K562 (cell line): ENCODE measurements at regions not wholly inside any gene's neighbourhood (a gene's known extent, or its start where the extent isn't known, plus 50 kb on each side); places are given as distances from the start of the nearest gene placed in this dataset.

Source experiments
- ATAC-seq: fragments of 200-7000 bp; cut with Tn5 transposase; 3 replicates; pipeline ENCODE4 v1.9.1; 2020; ENCODE audit warnings: moderate library complexity
- BruUV-seq: library from RNA; stranded (reverse); fragments of 400-500 nt; replicated peaks from 2 replicates; lab custom pipeline; 2021; lab: Mats Ljungman, UMichigan
- CTCF ChIA-PET: fragments of 300-600 bp; formaldehyde crosslinking; extraction: SDS; loops from one replicate; lab custom pipeline; 2021; ENCODE audit warnings: low intra/inter-chr PET ratio; lab: Yijun Ruan, JAX
- POLR2A ChIA-PET: fragments of 300-600, 350-650 bp; sonication (Branson Sonifier 250); formaldehyde crosslinking; extraction: SDS; loops from one replicate; lab custom pipeline; 2021; ENCODE audit warnings: antibody characterized with exemption, inconsistent platforms; lab: Yijun Ruan, JAX
- DNase-seq, 4 experiments: peaks; one replicate each; pipeline versions ENCODE4 v3.0.0 to v3.0.0-alpha.2; 2011 to 2018; ENCODE audit warnings: low spot score in 3 of 4, mixed read lengths in 3 of 4; ENCODE audit errors: extremely low read depth in 1 of 4
- FAIRE-seq: peaks from 2 replicates; lab custom pipeline; 2011; peaks lifted over from hg19 to GRCh38; lab: Jason Lieb, UNC
- H2AFZ ChIP-seq: 2 replicates; pipeline ENCODE4 v1.6.0; 2011; ENCODE audit warnings: low read depth, low read length, control low read depth, inconsistent platforms
- H3K27ac ChIP-seq: fragments of 200-600 bp; 3 replicates; pipeline ENCODE4 v1.8.0; 2011; ENCODE audit warnings: low read depth, mild to moderate bottlenecking, control low read depth, inconsistent platforms, low read length, moderate library complexity, mixed read lengths; ENCODE audit errors: extremely low read depth
- H3K27me3 ChIP-seq, 2 experiments: fragments of 300-600 bp in 1 of 2; 2 replicates in 1 of 2; 3 replicates in 1 of 2; pipeline versions ENCODE4 v1.6.0 to v1.8.0; 2011; ENCODE audit warnings: inconsistent platforms in 2 of 2, low read length in 2 of 2, mild to moderate bottlenecking in 1 of 2, mixed read lengths in 1 of 2, moderate library complexity in 1 of 2; ENCODE audit not compliant: control insufficient read depth in 2 of 2, insufficient read depth in 2 of 2
- H3K36me3 ChIP-seq: fragments of 300-600 bp; 3 replicates; pipeline ENCODE4 v1.8.0; 2011; ENCODE audit warnings: mild to moderate bottlenecking, low read length, inconsistent platforms; ENCODE audit not compliant: control insufficient read depth, insufficient read depth
- H3K4me1 ChIP-seq, 2 experiments: fragments of 200-600 bp in 1 of 2; replicated peaks in 1 of 2; 2 replicates in 1 of 2; 3 replicates in 1 of 2; pipeline versions ENCODE4 v1.5.1 to v1.8.0; 2011; ENCODE audit warnings: inconsistent platforms in 2 of 2, low read length in 2 of 2, mild to moderate bottlenecking in 1 of 2, mixed read lengths in 1 of 2, moderate library complexity in 1 of 2; ENCODE audit not compliant: control insufficient read depth in 2 of 2, insufficient read depth in 2 of 2
- H3K4me2 ChIP-seq: 2 replicates; pipeline ENCODE4 v1.6.1; 2011; ENCODE audit warnings: low read length, control low read depth, inconsistent platforms, mixed read lengths; ENCODE audit not compliant: insufficient read depth
- H3K4me3 ChIP-seq: fragments of 200-600 bp; sonication (generic), shearing (Covaris generic); 2 replicates; pipeline ENCODE4 v1.5.1; 2016; ENCODE audit warnings: control low read depth, inconsistent platforms
- H3K79me2 ChIP-seq: fragments of 200-600 bp; 3 replicates; pipeline ENCODE4 v1.8.0; 2011; ENCODE audit warnings: low read length, inconsistent platforms; ENCODE audit not compliant: control insufficient read depth, insufficient read depth
- H3K9ac ChIP-seq, 2 experiments: 2 replicates each; pipeline versions ENCODE4 v1.6.0 to v1.6.1; 2011; ENCODE audit warnings: low read depth in 2 of 2, low read length in 2 of 2, control low read depth in 1 of 2, inconsistent platforms in 1 of 2, mild to moderate bottlenecking in 1 of 2, mixed read lengths in 1 of 2; ENCODE audit not compliant: insufficient read depth in 1 of 2
- H3K9me1 ChIP-seq: one replicate; pipeline ENCODE4 v1.6.0; 2011; ENCODE audit warnings: inconsistent platforms, mild to moderate bottlenecking, low read length, moderate library complexity; ENCODE audit not compliant: control insufficient read depth, insufficient read depth
- H3K9me3 ChIP-seq: replicated peaks from 2 replicates; pipeline ENCODE4 v1.5.1; 2011; ENCODE audit warnings: low read depth, low read length, inconsistent platforms; ENCODE audit not compliant: control insufficient read depth, insufficient read depth
- H4K20me1 ChIP-seq: replicated peaks from 2 replicates; pipeline ENCODE4 v1.6.1; 2011; ENCODE audit warnings: low read length, inconsistent platforms, mixed read lengths; ENCODE audit not compliant: control insufficient read depth, insufficient read depth
- ETS2 ChIP-seq: IDR thresholded peaks from 2 replicates; pipeline ENCODE4 v1.6.1; 2016; ENCODE audit warnings: borderline replicate concordance, missing genetic modification characterization, mild to moderate bottlenecking, moderate library complexity, missing compliant biosample characterization; ENCODE audit not compliant: poor library complexity, severe bottlenecking
- FUS ChIP-seq: fragments of 200-400 bp; formaldehyde crosslinking; optimal IDR thresholded peaks from 2 replicates; pipeline ENCODE3; 2017; ENCODE audit warnings: low read depth, low read length
- IRF2 ChIP-seq: sonication (generic); formaldehyde crosslinking; IDR thresholded peaks from 2 replicates; pipeline ENCODE4 v1.8.1; 2022; ENCODE audit warnings: mild to moderate bottlenecking, missing genetic modification reagents
- JUN ChIP-seq, 2 experiments: sonication (generic) in 1 of 2; formaldehyde crosslinking in 1 of 2; IDR thresholded peaks; 2 replicates each; pipeline versions ENCODE4 v1.6.1 to v1.8.0; 2012 to 2022; ENCODE audit warnings: borderline replicate concordance in 2 of 2, mild to moderate bottlenecking in 2 of 2, improper control_type of control experiment in 1 of 2, low read depth in 1 of 2, low read length in 1 of 2, missing genetic modification reagents in 1 of 2
- KAT8 ChIP-seq: fragments of 450-650 bp; IDR thresholded peaks from 2 replicates; pipeline ENCODE4 v1.6.1; 2016; ENCODE audit warnings: low read depth, mild to moderate bottlenecking
- MTA3 ChIP-seq: fragments of 450-650 bp; formaldehyde crosslinking; IDR thresholded peaks from 2 replicates; pipeline ENCODE4 v1.6.1; 2017; ENCODE audit warnings: mild to moderate bottlenecking, borderline replicate concordance
- POLR2B ChIP-seq: fragments of 450-650 bp; IDR thresholded peaks from 2 replicates; pipeline ENCODE4 v1.6.1; 2018; ENCODE audit warnings: low read depth; ENCODE audit not compliant: partially characterized antibody
- PURB ChIP-seq: sonication (generic); formaldehyde crosslinking; IDR thresholded peaks from 2 replicates; pipeline ENCODE4 v1.9.0; 2021; ENCODE audit warnings: low read depth, mild to moderate bottlenecking, missing genetic modification reagents
- SMARCB1 ChIP-seq: IDR thresholded peaks from 2 replicates; pipeline ENCODE4 v1.6.1; 2011; ENCODE audit warnings: improper control_type of control experiment, low read depth; ENCODE audit not compliant: insufficient read length
- WGBS: fragments of 100-300 bp; shearing (Covaris generic); methylation state at CpG from one replicate; pipeline ENCODE4 v1.1.6; 2016; ENCODE audit warnings: low coverage, mixed read lengths; ENCODE audit not compliant: insufficient coverage; ENCODE audit errors: missing lambda C conversion rate; 5-methylcytosine and 5-hydroxymethylcytosine counted together
- in situ Hi-C: fragments of 300-500 bp; cut with MboI; formaldehyde crosslinking; loops from 4 replicates; pipeline ENCODE4 v1.15.0; 2018; ENCODE audit warnings: inconsistent platforms, mixed read lengths
- intact Hi-C: fragments of 100-400 bp; cut with micrococcal nuclease; formaldehyde crosslinking; loops from 2 replicates; pipeline ENCODE4 v1.14.2; 2022
- TF ChIP-seq, protein P1 (sequence below): fragments of 250-450 bp; sonication (Bioruptor Pico); IDR thresholded peaks from 2 replicates; pipeline ENCODE4 v1.5.0; 2021
- TF ChIP-seq, protein P2 (sequence below), 2 experiments: fragments of 450-650 bp; IDR thresholded peaks; 2 replicates each; pipeline ENCODE4 v1.6.1; 2016

- TF ChIP-seq, protein P1, sequence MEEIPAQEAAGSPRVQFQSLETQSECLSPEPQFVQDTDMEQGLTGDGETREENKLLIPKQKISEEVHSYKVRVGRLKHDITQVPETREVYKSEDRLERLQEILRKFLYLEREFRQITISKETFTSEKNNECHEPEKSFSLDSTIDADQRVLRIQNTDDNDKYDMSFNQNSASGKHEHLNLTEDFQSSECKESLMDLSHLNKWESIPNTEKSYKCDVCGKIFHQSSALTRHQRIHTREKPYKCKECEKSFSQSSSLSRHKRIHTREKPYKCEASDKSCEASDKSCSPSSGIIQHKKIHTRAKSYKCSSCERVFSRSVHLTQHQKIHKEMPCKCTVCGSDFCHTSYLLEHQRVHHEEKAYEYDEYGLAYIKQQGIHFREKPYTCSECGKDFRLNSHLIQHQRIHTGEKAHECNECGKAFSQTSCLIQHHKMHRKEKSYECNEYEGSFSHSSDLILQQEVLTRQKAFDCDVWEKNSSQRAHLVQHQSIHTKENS (CRISPR knock-in tag) = no peak
- TF ChIP-seq, protein P2, sequence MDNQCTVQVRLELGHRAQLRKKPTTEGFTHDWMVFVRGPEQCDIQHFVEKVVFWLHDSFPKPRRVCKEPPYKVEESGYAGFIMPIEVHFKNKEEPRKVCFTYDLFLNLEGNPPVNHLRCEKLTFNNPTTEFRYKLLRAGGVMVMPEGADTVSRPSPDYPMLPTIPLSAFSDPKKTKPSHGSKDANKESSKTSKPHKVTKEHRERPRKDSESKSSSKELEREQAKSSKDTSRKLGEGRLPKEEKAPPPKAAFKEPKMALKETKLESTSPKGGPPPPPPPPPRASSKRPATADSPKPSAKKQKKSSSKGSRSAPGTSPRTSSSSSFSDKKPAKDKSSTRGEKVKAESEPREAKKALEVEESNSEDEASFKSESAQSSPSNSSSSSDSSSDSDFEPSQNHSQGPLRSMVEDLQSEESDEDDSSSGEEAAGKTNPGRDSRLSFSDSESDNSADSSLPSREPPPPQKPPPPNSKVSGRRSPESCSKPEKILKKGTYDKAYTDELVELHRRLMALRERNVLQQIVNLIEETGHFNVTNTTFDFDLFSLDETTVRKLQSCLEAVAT (IDR thresholded peaks at IDR 0.05) = no peak
- no peak for TF ChIP-seq KAT8
- no peak for TF ChIP-seq MTA3
- TF ChIP-seq IRF2 (CRISPR knock-in tag) = no peak
- no peak for TF ChIP-seq SMARCB1
- no peak for TF ChIP-seq PURB (CRISPR knock-in tag)
- no peak for TF ChIP-seq POLR2B
- TF ChIP-seq FUS = no peak
- TF ChIP-seq, all 486 proteins: peak for 0
These were observed 62.3 kb upstream of the RCOR3 start (continued) for GRCh38 chr1:211196880-211197279.

- CTCF ChIA-PET = no interaction called here
- no peaks in the 10 kb centered on the region; a peak in 1 of 5 replicates for H3K27me3 ChIP-seq
- no peak for TF ChIP-seq ETS2 (tag)
- no peak for TF ChIP-seq JUN (IDR thresholded peaks at IDR 0.05; ENCODE audit: borderline replicate concordance, low read depth, low read length)
- no peak for TF ChIP-seq JUN (CRISPR knock-in tag; IDR thresholded peaks at IDR 0.05; ENCODE audit: borderline replicate concordance)
- TF ChIP-seq, all 486 proteins: peak for 0
- Histone ChIP-seq H3K36me3 (no peaks in the 10 kb centered on the region), H3K9me1 (no peaks in the 10 kb centered on the region), H3K4me3 (no peak overlapping the region), H3K4me1 (0 out of 5 replicates have a peak, but pooled peaks cover 0 to 3% of the 10 kb centered on the region in 2 experiments), H4K20me1 (no peaks in the 10 kb centered on the region), H2AFZ (no peak overlapping the region), H3K27ac (no peak overlapping the region), H3K9me3 (no peaks in the 10 kb centered on the region), H3K4me2 (no peak overlapping the region), H3K79me2 (no peaks in the 10 kb centered on the region), H3K9ac (no peak overlapping the region)
- BruUV-seq = no TSS peak
- FAIRE-seq (no peak), DNase-seq (no peak), ATAC-seq (no peak)
- 0% methylated on average over 1 of the region's 1 CpG for WGBS
- POLR2A ChIA-PET = no interaction called here
- intact Hi-C loops = no loop called here
- in situ Hi-C loops = no loop called here
These were observed 60.9 kb upstream of the KCNH1 start for GRCh38 chr1:211194826-211195225.
